ENCODE measurements at regions not wholly inside any gene's neighbourhood (a gene's known extent, or its start where the extent isn't known, plus 50 kb on each side); places are given as distances from the start of the nearest gene placed in this dataset.

DNA sequence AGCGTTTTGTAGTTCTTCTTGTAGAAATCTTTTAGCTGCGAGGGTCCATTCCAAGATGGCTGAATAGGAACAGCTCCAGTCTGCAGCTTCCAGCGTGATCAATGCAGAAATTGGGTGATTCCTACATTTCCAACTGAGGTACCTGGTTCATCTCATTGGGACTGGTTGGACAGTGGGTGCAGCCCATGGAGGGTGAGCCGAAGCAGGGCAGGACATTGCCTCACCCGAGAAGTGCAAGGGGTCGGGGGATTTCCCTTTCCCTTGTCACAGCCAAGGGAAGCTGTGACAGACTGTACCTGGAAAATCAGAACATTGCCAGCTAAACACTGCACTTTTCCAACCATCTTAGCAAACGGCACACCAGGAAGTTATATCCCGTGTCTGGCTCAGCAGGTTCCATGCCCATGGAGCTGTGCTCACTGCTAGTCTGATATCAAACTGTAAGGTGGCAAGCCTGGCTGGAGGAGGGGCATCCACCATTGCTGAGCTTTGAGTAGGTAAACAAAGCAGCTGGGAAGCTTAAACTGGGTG is 176.0 kb upstream of the SPRY2 start:
- ATAC-seq (no peak), DNase-seq (peak in 1 of 6 donors; percentile 16), FAIRE-seq (no peak)
- TF ChIP-seq, protein P1, sequence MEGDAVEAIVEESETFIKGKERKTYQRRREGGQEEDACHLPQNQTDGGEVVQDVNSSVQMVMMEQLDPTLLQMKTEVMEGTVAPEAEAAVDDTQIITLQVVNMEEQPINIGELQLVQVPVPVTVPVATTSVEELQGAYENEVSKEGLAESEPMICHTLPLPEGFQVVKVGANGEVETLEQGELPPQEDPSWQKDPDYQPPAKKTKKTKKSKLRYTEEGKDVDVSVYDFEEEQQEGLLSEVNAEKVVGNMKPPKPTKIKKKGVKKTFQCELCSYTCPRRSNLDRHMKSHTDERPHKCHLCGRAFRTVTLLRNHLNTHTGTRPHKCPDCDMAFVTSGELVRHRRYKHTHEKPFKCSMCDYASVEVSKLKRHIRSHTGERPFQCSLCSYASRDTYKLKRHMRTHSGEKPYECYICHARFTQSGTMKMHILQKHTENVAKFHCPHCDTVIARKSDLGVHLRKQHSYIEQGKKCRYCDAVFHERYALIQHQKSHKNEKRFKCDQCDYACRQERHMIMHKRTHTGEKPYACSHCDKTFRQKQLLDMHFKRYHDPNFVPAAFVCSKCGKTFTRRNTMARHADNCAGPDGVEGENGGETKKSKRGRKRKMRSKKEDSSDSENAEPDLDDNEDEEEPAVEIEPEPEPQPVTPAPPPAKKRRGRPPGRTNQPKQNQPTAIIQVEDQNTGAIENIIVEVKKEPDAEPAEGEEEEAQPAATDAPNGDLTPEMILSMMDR (IDR thresholded peaks at IDR 0.05) = no peak
- Histone ChIP-seq H3K27ac (no peak overlapping the region), H3K9me3 (no peaks in the 10 kb centered on the region), H3K36me3 (no peaks in the 10 kb centered on the region), H3K4me3 (no peak overlapping the region), H3K27me3 (no peaks in the 10 kb centered on the region), H3K4me1 (no peaks in the 10 kb centered on the region)
- WGBS, 2 donors = 81 to 89% methylated on average over 8 of the region's 8 CpGs
- intact Hi-C loops (cut with DNase I) = no loop called here

DNA sequence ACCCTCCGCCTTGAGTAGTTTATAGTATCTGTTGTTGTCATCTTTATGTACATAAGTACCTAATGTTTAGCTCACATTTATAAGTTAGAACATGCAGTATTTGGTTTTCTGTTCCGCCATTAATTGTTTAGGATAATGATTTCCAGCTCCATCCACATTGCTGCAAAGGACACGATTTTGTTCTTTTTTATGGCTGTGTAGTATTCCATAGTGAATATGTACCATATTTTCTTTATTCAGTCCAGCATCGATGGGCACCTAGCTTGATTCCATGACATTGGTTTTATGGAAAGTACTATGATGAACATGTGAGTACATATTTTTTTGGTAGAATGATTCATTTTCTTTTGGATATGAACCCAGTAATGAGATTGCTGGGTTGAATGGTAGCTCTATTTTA is 174.4 kb upstream of the SPRY2 start:
- Histone ChIP-seq H3K27me3 (no peaks in the 10 kb centered on the region), H3K9me3 (no peaks in the 10 kb centered on the region), H3K27ac (no peak overlapping the region), H3K4me3 (no peak overlapping the region), H3K36me3 (no peaks in the 10 kb centered on the region), H3K4me1 (no peaks in the 10 kb centered on the region)
- TF ChIP-seq, protein P1 (IDR thresholded peaks at IDR 0.05) = no peak
- ATAC-seq = no peak
- 83 to 86% methylated on average over 4 of the region's 4 CpGs for WGBS, 2 donors
- no peak for DNase-seq
- intact Hi-C loops (cut with DNase I) = no loop called here
- FAIRE-seq = no peak

- DNase-seq (no peak), FAIRE-seq (no peak), ATAC-seq (no peak)
- intact Hi-C loops (cut with DNase I) = no loop called here
- Histone ChIP-seq H3K27ac (no peak overlapping the region), H3K27me3 (no peaks in the 10 kb centered on the region), H3K9me3 (no peaks in the 10 kb centered on the region), H3K4me1 (no peaks in the 10 kb centered on the region), H3K4me3 (no peak overlapping the region), H3K36me3 (no peaks in the 10 kb centered on the region)
- TF ChIP-seq, protein P1 (IDR thresholded peaks at IDR 0.05) = no peak
- 67 to 69% methylated on average over 1 of the region's 1 CpG for WGBS, 2 donors
These were observed 172.3 kb upstream of the SPRY2 start for GRCh38 chr13:80513196-80513595.

GRCh38 chr13:80510686-80511085 is 169.8 kb upstream of the SPRY2 start:
- H3K36me3 ChIP-seq = no peaks in the 10 kb centered on the region
- no peak overlapping the region for H3K27ac ChIP-seq
- no peak for FAIRE-seq
- no peak for ATAC-seq
- no peak for DNase-seq
- intact Hi-C loops (cut with DNase I) = no loop called here
- no peak overlapping the region for H3K4me3 ChIP-seq
- TF ChIP-seq, protein P1 (IDR thresholded peaks at IDR 0.05) = no peak
- 64 to 72% methylated on average over 2 of the region's 2 CpGs for WGBS, 2 donors
- H3K4me1 ChIP-seq = no peaks in the 10 kb centered on the region
- H3K27me3 ChIP-seq = no peaks in the 10 kb centered on the region
- H3K9me3 ChIP-seq = no peaks in the 10 kb centered on the region

DNA sequence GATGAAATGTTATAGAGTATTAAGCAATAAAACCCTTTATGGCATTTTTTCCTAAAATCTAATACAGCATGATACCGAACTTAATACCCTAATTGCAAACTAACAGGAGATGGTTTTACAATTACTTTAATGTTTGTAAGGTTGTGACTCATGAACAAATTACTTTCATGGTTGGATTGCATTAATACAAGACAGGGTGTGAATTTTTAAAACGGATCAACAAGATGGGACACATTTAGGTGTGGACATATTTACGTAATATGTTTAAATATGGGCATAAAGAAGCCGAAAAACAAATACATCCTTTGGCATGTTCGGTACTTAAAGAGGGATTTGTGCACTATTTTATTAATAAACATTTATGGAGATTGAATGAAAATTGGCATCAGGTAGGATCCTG is 168.3 kb upstream of the SPRY2 start:
- Histone ChIP-seq H3K4me1 (no peaks in the 10 kb centered on the region), H3K27me3 (no peaks in the 10 kb centered on the region), H3K9me3 (no peaks in the 10 kb centered on the region), H3K36me3 (no peaks in the 10 kb centered on the region), H3K27ac (no peak overlapping the region), H3K4me3 (no peak overlapping the region)
- no peak for FAIRE-seq
- ATAC-seq = no peak
- 80 to 85% methylated on average over 5 of the region's 5 CpGs for WGBS, 2 donors
- TF ChIP-seq, protein P1 (IDR thresholded peaks at IDR 0.05) = no peak
- DNase-seq = no peak
- intact Hi-C loops (cut with DNase I) = no loop called here

All from pancreas (tissue), 10 donors.